H1 (cell line): ENCODE measurements at regions not wholly inside any gene's neighbourhood (a gene's known extent, or its start where the extent isn't known, plus 50 kb on each side); places are given as distances from the start of the nearest gene placed in this dataset.

ENCODE experiments used
- CTCF ChIA-PET: fragments of 300-600 bp; sonication (Branson Sonifier 250); formaldehyde crosslinking; loops from one replicate; lab custom pipeline; 2021; ENCODE audit not compliant: partially characterized antibody; lab: Charles Lee
- POLR2A ChIA-PET: fragments of 300-600 bp; sonication (Branson Sonifier 250); formaldehyde crosslinking; loops from one replicate; lab custom pipeline; 2021; ENCODE audit warnings: inconsistent platforms; ENCODE audit not compliant: partially characterized antibody; lab: Charles Lee
- DNase-seq, 2 experiments: peaks; one replicate each; pipeline versions ENCODE4 v3.0.0 to v3.0.0-alpha.2; 2010 to 2022; ENCODE audit warnings: low spot score in 2 of 2, low read depth in 1 of 2, mixed read lengths in 1 of 2
- FAIRE-seq: peaks from 2 replicates; lab custom pipeline; 2011; peaks lifted over from hg19 to GRCh38; lab: Jason Lieb, UNC
- H2AFZ ChIP-seq: 2 replicates; pipeline ENCODE4 v1.8.1; 2012; ENCODE audit warnings: low read length, inconsistent platforms
- H2AK5ac ChIP-seq: 2 replicates; pipeline ENCODE4 v1.6.1; 2013; ENCODE audit warnings: low read depth, low read length
- H2BK120ac ChIP-seq: replicated peaks from 2 replicates; pipeline ENCODE3; 2013; ENCODE audit warnings: low read depth, low read length, inconsistent platforms
- H2BK12ac ChIP-seq: 2 replicates; pipeline ENCODE4 v1.6.1; 2013; ENCODE audit warnings: low read depth, low read length
- H2BK15ac ChIP-seq: 2 replicates; pipeline ENCODE4 v1.6.1; 2013; ENCODE audit warnings: low read length
- H2BK20ac ChIP-seq: 2 replicates; pipeline ENCODE4 v1.6.1; 2013; ENCODE audit warnings: low read length
- H2BK5ac ChIP-seq: 2 replicates; pipeline ENCODE4 v1.6.1; 2013; ENCODE audit warnings: low read depth, low read length
- H3K14ac ChIP-seq: 2 replicates; pipeline ENCODE4 v1.6.1; 2013; ENCODE audit warnings: inconsistent platforms; ENCODE audit not compliant: insufficient read length
- H3K18ac ChIP-seq: 2 replicates; pipeline ENCODE4 v1.6.1; 2013; ENCODE audit warnings: low read length; ENCODE audit errors: extremely low read depth
- H3K23ac ChIP-seq: 2 replicates; pipeline ENCODE4 v1.6.1; 2013; ENCODE audit warnings: inconsistent platforms; ENCODE audit not compliant: insufficient read length
- H3K23me2 ChIP-seq: 2 replicates; pipeline ENCODE4 v1.6.1; 2013; ENCODE audit warnings: low read depth, low read length
- H3K27ac ChIP-seq: 2 replicates; pipeline ENCODE4 v1.6.1; 2011; ENCODE audit warnings: low read depth, low read length, inconsistent platforms
- H3K27me3 ChIP-seq, 4 experiments: replicated peaks in 1 of 4; 1 replicate in 1 of 4; 2 replicates in 3 of 4; pipeline versions ENCODE4 v1.6.1 to v1.8.1; 2011 to 2013; ENCODE audit warnings: low read length in 3 of 4, mild to moderate bottlenecking in 3 of 4, inconsistent platforms in 2 of 4, mixed read lengths in 2 of 4, moderate library complexity in 1 of 4; ENCODE audit not compliant: control insufficient read depth in 3 of 4, insufficient read depth in 3 of 4; ENCODE audit errors: extremely low read depth in 1 of 4
- H3K36me3 ChIP-seq, 4 experiments: 2 replicates each; pipeline versions ENCODE4 v1.6.1 to v1.8.1; 2011 to 2013; ENCODE audit warnings: mild to moderate bottlenecking in 4 of 4, low read length in 3 of 4, moderate library complexity in 2 of 4, control low read depth in 1 of 4, inconsistent platforms in 1 of 4; ENCODE audit not compliant: insufficient read depth in 4 of 4, control insufficient read depth in 2 of 4
- H3K4ac ChIP-seq: replicated peaks from 2 replicates; pipeline ENCODE3; 2013; ENCODE audit warnings: low read length, low read depth, mixed read lengths, inconsistent platforms; ENCODE audit not compliant: insufficient read length
- H3K4me1 ChIP-seq, 4 experiments: replicated peaks in 1 of 4; 1 replicate in 1 of 4; 2 replicates in 3 of 4; pipeline versions ENCODE4 v1.6.1 to v1.8.1; 2011 to 2013; ENCODE audit warnings: low read length in 3 of 4, inconsistent platforms in 2 of 4, mixed read lengths in 1 of 4; ENCODE audit not compliant: insufficient read depth in 4 of 4, control insufficient read depth in 3 of 4
- H3K4me2 ChIP-seq, 2 experiments: 2 replicates each; pipeline versions ENCODE4 v1.6.1 to v1.8.1; 2011 to 2013; ENCODE audit warnings: low read depth in 2 of 2, low read length in 2 of 2, control low read depth in 1 of 2, inconsistent platforms in 1 of 2, mild to moderate bottlenecking in 1 of 2; ENCODE audit not compliant: insufficient read depth in 1 of 2
- H3K4me3 ChIP-seq, 4 experiments: fragments of 200-600, 300-600 bp in 1 of 4; sonication (generic), shearing (Covaris generic), sonication (Bioruptor Twin) in 1 of 4; 2 replicates each; pipeline versions ENCODE4 v1.5.1 to v1.8.1; 2011 to 2016; ENCODE audit warnings: low read length in 4 of 4, low read depth in 3 of 4, control low read depth in 2 of 4, inconsistent platforms in 2 of 4, mild to moderate bottlenecking in 2 of 4, mixed read lengths in 1 of 4, moderate library complexity in 1 of 4; ENCODE audit not compliant: insufficient read depth in 2 of 4; ENCODE audit errors: extremely low read depth in 1 of 4
- H3K56ac ChIP-seq: replicated peaks from 2 replicates; pipeline ENCODE3; 2013; ENCODE audit warnings: low read depth, mild to moderate bottlenecking, mixed read lengths, low read length, inconsistent platforms; ENCODE audit not compliant: insufficient read length
- H3K79me1 ChIP-seq: 2 replicates; pipeline ENCODE4 v1.6.1; 2013; ENCODE audit warnings: low read depth, low read length, control low read depth
- H3K79me2 ChIP-seq, 2 experiments: 2 replicates each; pipeline versions ENCODE4 v1.6.1 to v1.8.1; 2012 to 2013; ENCODE audit warnings: low read length in 2 of 2, mild to moderate bottlenecking in 2 of 2, inconsistent platforms in 1 of 2; ENCODE audit not compliant: insufficient read depth in 2 of 2, control insufficient read depth in 1 of 2
- H3K9ac ChIP-seq, 4 experiments: replicated peaks in 1 of 4; 1 replicate in 1 of 4; 2 replicates in 3 of 4; pipeline versions ENCODE4 v1.6.1 to v1.8.1; 2011 to 2013; ENCODE audit warnings: low read depth in 3 of 4, low read length in 3 of 4, control low read depth in 2 of 4, mild to moderate bottlenecking in 2 of 4, moderate library complexity in 2 of 4, inconsistent platforms in 1 of 4; ENCODE audit errors: extremely low read depth in 1 of 4
- H3K9me3 ChIP-seq, 2 experiments: 2 replicates each; pipeline versions ENCODE4 v1.6.1 to v1.8.1; 2012 to 2013; ENCODE audit warnings: mild to moderate bottlenecking in 2 of 2, moderate library complexity in 2 of 2, control low read depth in 1 of 2, inconsistent platforms in 1 of 2, low read depth in 1 of 2, low read length in 1 of 2, mixed read lengths in 1 of 2; ENCODE audit not compliant: insufficient read depth in 2 of 2
- H4K20me1 ChIP-seq, 2 experiments: replicated peaks in 1 of 2; 2 replicates each; pipeline versions ENCODE3 to v1.8.1; 2011 to 2013; ENCODE audit warnings: inconsistent platforms in 2 of 2, low read length in 2 of 2, mild to moderate bottlenecking in 1 of 2; ENCODE audit not compliant: insufficient read depth in 2 of 2, control insufficient read depth in 1 of 2
- H4K5ac ChIP-seq: 2 replicates; pipeline ENCODE4 v1.6.1; 2013; ENCODE audit warnings: low read length, low read depth, mixed read lengths, inconsistent platforms; ENCODE audit not compliant: insufficient read length
- H4K8ac ChIP-seq: 2 replicates; pipeline ENCODE4 v1.8.0; 2013; ENCODE audit warnings: mild to moderate bottlenecking, moderate library complexity, low read length, inconsistent platforms; ENCODE audit not compliant: insufficient read depth; ENCODE audit errors: extremely low read depth
- H4K91ac ChIP-seq: replicated peaks from 2 replicates; pipeline ENCODE3; 2013; ENCODE audit warnings: low read length, mixed read lengths, inconsistent platforms; ENCODE audit not compliant: insufficient read length
- SRF ChIP-seq: IDR thresholded peaks from 2 replicates; pipeline ENCODE4 v1.6.1; 2011; ENCODE audit warnings: mild to moderate bottlenecking, low read depth, low read length, moderate library complexity
- TBP ChIP-seq: IDR thresholded peaks from 2 replicates; pipeline ENCODE4 v1.6.1; 2011; ENCODE audit warnings: low read depth, low read length, improper control_type of control experiment

DNA sequence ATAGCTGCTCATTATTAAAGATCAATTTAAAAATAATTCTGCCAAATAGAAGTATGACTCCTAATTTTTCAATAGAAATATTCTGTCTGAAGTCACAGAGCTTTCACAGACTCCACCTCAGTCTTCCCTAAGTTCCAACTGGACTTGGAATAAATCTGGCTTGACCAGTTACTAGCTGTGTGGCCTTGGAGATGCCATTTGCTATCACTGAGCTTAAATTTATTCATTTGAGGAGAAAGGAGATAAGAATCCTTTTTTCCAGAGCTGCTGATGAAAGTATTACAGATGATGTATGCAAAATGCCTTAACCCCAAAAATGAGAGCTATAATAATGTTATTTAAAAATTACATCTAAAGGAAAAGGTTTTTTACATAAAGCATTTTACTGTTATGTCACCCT lies 125.0 kb downstream of the GJA1 start:
- Histone ChIP-seq H3K79me2 (no peaks in the 10 kb centered on the region), H4K91ac (no peak overlapping the region), H3K23me2 (no peaks in the 10 kb centered on the region; the same call in 1 of the 2 replicates), H3K4me3 (no peak overlapping the region), H3K4me2 (no peak overlapping the region), H2BK120ac (no peak overlapping the region), H2BK15ac (no peak overlapping the region), H3K36me3 (no peaks in the 10 kb centered on the region; a peak in 2 of 8 replicates), H3K79me1 (no peaks in the 10 kb centered on the region), H3K9me3 (peaks cover 10 to 12% of the 10 kb centered on the region in 2 experiments; a peak in 3 of 4 replicates), H4K5ac (no peak overlapping the region), H2AK5ac (no peak overlapping the region), H3K4ac (no peak overlapping the region), H3K56ac (no peak overlapping the region), H3K9ac (no peak overlapping the region), H3K23ac (no peak overlapping the region), H3K27me3 (no peaks in the 10 kb centered on the region), H3K4me1 (no peaks in the 10 kb centered on the region), H2BK20ac (no peak overlapping the region), H2AFZ (no peak overlapping the region), H2BK5ac (no peak overlapping the region), H3K14ac (no peak overlapping the region), H3K27ac (no peak overlapping the region), H4K20me1 (no peaks in the 10 kb centered on the region), H3K18ac (no peak overlapping the region), H4K8ac (no peak overlapping the region), H2BK12ac (no peak overlapping the region)
- ChIA-PET POLR2A (interaction anchor here (0.6 kb wide), 1 partner anchor 170 kb away, joined by 3 read pairs; no protein-coding TSS in a partner anchor), CTCF (interaction anchor here (1.0 to 1.1 kb wide), 2 partner anchors 19 to 36 kb away, joined by 3 read pairs; no protein-coding TSS in a partner anchor)
- DNase-seq (no peak), FAIRE-seq (no peak)
- TF ChIP-seq TBP, result no peak
- TF ChIP-seq SRF, result no peak
